Medulla oblongata (tissue), 1 donor: ENCODE measurements at regions not wholly inside any gene's neighbourhood (a gene's known extent, or its start where the extent isn't known, plus 50 kb on each side); places are given as distances from the start of the nearest gene placed in this dataset.
"Not testable (repeated sequence)": the region's sequence is repeated elsewhere in the genome, so short reads cannot be mapped to it uniquely, and the experiment has no call there.

Experiments
- DNase-seq: peaks from one replicate; pipeline ENCODE4 v3.0.0-alpha.2; 2015; ENCODE audit errors: extremely low spot score

GRCh38 chr1:31510853-31511789 lies 65.2 kb upstream of the TINAGL1 start:
- no peak for DNase-seq

GRCh38 chr1:31511848-31512615 lies 64.3 kb upstream of the TINAGL1 start:
- DNase-seq, result no peak

- no peak for DNase-seq
Observed at GRCh38 chr1:31514117-31514516, 62.2 kb upstream of the TINAGL1 start.

GRCh38 chr1:31515056-31515775 lies 61.1 kb upstream of the TINAGL1 start:
- DNase-seq, result no peak

- DNase-seq, result no peak
Observed at GRCh38 chr1:31515936-31516335, 60.4 kb upstream of the TINAGL1 start.

- no peak for DNase-seq
Observed at GRCh38 chr1:31517301-31517700, 59.0 kb upstream of the TINAGL1 start.

GRCh38 chr1:31517986-31518385 lies 58.3 kb upstream of the TINAGL1 start:
- DNase-seq, result not testable (repeated sequence)

GRCh38 chr1:31521761-31522555 lies 54.4 kb upstream of the TINAGL1 start:
- no peak for DNase-seq

GRCh38 chr1:31522556-31522845 lies 53.8 kb upstream of the TINAGL1 start:
- no peak for DNase-seq

- no peak for DNase-seq
Observed at GRCh38 chr1:31523012-31523411, 53.3 kb upstream of the TINAGL1 start.

GRCh38 chr1:31523769-31524168 lies 52.5 kb upstream of the TINAGL1 start:
- DNase-seq, result no peak

GRCh38 chr1:31524186-31524901 lies 52.0 kb upstream of the TINAGL1 start:
- DNase-seq, result peak; percentile 19
